IPS DF 4.7 (cell line): ENCODE measurements at regions not wholly inside any gene's neighbourhood (a gene's known extent, or its start where the extent isn't known, plus 50 kb on each side); places are given as distances from the start of the nearest gene placed in this dataset.
"Not testable (repeated sequence)": the region's sequence is repeated elsewhere in the genome, so short reads cannot be mapped to it uniquely, and the experiment has no call there.

Source experiments
- DNase-seq: peaks from one replicate; pipeline ENCODE4 v3.0.0-alpha.2; 2013; ENCODE audit warnings: low spot score; ENCODE audit errors: extremely low read depth

DNA sequence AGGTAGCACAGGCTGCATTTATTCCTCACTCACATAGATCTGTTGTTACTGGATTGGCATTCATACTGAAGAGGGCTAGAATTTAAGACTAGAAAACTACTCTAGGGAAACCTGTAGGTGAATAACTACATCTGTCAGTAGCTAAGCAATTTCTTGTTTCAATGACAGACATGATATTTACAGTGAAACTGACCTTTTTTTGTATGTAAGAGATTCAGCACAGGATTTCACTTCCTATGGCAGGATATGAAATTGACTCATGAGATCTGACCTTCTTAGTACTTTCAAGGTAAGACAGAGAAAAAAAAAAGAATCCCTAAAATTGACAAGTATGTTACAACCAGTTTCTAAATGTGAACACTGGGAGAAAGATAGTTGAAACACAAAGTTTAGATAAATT lies 189.8 kb upstream of the SLC16A7 start:
- DNase-seq, result no peak

DNA sequence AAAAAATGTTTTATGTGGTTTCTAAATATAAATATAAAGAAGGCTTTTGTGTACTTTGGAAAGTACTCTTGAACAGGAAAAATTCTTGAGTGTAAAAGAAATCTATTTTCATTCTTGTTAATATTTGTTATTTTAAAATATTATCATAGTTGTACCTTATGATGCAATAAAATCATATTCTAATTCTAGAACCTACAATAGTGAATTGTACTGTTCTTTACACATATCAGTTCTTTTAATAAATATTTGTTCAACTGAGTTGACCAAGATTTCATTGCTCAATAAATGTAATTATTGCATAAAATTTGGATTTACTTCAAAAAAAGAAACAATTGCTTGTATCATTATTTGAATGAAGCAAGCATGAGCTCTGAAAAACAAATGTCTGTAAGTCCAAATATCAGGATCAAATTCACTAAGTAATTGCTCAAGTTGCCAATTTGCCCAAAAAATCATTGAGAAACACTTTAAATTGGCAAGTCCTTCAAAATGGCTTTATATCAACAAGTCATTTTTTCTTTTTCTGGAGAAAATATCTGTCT lies 191.6 kb upstream of the SLC16A7 start:
- DNase-seq, result no peak

DNA sequence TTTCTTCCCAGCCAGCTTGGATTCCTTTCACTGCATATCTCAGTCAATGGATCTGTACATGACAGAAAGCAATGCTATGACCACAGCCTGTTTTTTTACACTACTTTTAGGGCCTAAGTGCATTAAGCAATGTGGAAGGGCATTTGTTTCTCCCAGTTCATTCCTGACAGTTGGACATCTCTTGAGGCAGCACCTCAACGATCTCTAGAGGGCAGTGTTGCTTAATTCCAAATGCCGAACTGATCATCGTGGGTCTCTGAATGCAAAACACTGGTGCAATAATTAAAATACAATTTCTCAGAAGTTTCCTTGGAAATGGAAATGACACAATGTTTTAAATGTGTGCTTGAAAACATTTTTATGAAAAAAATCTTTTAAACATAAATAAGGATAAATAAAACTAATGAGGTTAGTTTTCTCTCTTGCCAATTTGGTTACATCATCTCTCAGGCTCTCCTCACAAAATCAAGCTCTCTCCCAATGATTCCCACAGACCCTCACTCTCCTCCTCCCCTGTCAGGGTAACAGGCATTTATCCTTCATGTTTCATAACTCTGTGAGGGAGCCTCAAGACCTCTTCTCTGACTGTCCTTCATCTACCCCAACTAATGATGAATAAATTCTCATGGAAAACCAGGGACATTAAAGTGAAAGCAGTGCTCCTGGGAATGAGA lies 192.4 kb upstream of the SLC16A7 start:
- DNase-seq, result peak; percentile 64

DNA sequence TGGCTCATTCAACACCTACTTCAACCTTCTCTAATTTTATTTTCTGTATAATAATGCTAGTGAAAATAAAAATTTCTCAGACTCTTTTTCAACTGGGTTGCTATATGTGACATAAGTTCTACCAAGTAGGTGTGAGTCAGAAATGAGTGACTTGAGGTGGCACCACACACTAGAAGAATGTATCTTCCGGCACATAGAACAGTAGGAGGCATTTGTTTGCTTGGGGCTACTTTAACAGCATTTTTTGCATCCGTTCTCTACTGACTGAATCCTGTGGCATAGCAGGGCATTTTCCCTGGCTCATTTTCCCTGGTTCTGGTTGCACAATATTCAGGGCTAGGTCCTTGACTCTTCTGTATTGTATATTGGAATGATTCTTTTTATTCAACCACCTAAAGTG lies 194.0 kb upstream of the SLC16A7 start:
- no peak for DNase-seq

DNA sequence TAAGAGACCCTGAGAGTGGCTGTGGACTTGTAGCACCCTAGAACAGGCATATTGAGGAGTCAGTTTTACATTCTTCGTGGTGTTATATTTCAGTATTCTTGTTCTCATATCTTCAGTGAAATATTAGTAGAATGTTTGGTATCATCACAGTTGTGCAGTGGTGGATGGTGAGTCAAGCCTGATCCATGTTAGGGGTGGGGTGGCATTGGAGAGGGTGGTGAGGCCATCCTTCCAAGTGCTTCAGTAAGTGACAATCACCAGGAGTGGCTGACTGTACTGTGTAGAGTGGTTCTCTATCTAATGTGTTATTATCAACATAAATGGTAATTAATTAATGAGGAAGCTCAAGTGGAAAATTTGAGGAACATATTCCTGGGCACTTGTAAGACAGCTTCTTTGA lies 197.7 kb upstream of the SLC16A7 start:
- no peak for DNase-seq

DNA sequence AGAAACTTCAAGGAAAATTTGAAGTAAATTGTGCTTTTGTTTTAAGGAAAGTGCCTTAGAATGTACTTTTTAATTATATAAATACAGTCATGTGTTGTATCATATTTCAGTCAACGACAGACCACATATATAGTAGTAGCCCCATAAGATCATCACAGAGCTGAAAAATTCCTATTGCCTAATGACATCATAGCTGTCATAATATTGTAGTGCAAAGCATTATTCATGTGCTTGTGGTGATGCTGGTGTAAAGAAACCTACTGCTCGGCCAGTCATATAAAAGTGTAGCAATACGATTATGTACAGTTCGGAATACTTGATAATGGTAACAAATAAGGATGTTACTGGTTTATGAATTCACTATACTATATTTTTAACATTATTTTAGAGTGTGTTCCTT lies 198.9 kb upstream of the SLC16A7 start:
- no peak for DNase-seq

DNA sequence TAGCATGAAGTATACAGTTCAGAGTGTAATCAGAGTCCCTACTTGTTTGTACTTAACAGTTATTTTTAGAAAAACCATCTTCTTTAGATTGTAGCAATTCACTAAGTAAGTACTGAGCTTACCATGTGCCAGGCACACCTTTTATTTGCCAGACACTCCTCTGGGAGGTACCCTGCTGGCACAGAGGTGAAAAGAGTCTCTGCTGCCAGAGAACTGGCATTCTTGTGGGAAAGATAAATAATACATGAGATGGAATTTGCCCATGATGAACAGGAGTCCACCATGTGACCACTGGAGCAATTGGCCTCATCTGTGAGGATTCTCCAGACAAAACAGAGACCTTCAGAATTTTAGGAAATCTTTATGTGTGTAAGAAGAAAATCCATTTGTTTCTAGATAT lies 199.3 kb upstream of the SLC16A7 start:
- no peak for DNase-seq

DNA sequence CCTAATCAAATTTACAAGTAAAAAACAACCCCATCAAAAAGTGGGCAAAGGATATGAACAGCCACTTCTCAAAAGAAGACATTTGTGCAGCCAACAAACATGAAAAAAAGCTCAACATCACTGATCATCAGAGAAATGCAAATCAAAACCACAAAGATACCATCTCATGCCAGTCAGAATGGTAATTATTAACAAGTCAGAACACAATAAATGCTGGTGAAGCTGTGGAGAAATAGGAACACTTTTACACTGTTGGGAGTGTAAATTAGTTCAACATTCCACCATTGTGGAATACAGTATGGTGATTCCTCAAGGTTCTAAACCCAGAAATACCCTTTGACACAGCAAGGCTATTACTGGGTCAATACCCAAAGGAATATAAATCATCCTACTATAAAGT lies 200.5 kb upstream of the SLC16A7 start:
- DNase-seq, result not testable (repeated sequence)

DNA sequence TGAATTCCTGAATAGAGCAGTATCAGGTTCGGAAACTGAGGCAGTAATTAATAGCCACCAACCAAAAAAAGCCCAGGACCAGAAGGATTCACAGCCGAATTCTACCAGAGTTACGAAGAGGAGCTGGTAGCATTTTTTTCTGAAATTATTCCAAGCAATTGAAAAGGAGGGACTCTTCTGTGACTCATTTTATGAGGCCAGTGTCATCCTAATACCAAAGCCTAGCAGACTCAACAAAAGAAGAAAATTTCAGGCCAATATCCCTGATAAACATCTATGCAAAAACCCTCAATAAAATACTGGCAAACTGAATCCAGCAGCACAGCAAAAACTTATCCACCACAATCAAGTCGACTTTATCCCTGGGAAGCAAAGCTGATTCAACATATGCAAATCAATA lies 202.3 kb upstream of the SLC16A7 start:
- no peak for DNase-seq

DNA sequence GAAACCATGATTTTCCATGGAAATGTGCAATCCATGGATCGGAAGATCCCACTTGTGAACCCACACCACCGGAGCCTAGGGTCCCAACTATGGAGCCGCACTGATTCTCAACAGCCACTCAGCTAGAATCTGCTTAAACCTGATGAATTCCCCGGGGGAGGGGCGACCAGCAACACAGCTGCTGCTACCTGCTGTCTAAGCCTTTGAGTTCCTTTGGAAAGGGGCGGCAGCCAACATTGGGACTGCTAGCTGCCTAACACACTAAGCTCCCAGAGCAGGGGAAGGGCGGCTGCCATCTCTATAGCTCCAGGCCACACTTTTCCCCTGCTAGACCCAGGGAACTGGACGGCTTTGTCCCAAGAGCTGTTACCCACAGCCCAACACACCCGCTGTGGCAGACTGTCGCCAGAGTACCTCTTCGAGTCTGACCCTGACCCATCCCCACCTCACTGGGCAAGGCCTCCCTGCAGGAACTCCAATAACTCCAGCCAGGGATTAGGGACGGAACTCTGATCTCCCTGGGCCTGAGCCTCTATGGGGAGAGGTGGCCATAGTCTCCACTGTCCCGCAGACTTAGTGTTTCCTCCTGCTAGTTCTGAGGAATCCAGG lies 205.8 kb upstream of the SLC16A7 start:
- no peak for DNase-seq

DNA sequence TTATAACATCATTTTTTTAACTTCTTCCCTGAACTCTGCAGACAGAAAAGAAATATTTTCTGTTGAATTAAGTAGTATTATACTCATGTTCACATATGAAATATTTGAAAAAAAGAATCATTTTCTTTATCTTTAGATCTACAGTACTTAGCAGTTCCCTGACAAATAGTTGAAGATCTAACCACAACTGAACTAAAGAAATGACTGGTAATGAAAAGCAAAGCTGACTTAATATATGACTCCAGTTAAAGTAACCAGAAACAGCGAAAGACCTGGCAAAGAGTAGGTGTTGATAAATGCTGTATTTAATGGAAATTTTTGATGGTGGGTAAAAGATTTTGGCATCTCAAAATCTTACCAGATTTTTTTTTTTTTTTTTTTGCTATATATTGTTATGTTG lies 207.1 kb upstream of the SLC16A7 start:
- no peak for DNase-seq

DNA sequence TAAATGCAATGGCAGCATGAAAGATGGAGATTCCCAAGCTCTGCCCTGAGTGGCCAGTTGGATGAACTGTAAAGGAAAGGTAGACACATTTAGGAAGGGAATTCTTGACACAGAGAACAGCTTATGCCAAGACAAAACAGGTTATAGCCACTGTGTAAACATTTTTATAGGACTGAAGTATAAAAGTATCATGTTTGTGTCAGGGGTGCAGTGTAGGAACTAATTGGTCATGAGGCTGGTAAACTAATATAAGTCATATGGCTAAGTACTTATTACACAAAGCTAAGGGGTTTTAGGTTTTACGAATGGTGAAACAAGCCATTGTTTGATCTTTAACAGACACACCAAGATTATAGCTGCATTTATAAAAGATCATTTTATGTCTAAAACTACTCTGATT lies 207.7 kb upstream of the SLC16A7 start:
- DNase-seq, result no peak

DNA sequence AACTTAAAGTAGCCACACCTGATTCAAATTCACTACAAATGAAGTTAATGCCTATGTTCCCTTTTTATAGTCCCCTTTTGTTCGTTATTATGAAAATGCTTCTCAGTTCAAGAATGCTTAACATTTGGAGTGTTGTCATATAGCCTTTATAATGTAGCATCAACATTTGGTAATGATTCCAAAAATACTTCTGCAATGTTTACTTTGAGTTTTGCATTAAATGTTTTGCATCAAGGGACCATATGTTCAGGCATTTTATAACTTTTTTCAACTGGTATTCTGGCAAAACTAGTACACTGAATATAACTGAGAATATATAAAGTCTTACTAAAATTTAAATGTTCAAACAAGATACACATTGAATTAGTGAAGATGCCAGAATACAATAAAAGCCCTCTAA lies 209.6 kb upstream of the SLC16A7 start:
- no peak for DNase-seq

DNA sequence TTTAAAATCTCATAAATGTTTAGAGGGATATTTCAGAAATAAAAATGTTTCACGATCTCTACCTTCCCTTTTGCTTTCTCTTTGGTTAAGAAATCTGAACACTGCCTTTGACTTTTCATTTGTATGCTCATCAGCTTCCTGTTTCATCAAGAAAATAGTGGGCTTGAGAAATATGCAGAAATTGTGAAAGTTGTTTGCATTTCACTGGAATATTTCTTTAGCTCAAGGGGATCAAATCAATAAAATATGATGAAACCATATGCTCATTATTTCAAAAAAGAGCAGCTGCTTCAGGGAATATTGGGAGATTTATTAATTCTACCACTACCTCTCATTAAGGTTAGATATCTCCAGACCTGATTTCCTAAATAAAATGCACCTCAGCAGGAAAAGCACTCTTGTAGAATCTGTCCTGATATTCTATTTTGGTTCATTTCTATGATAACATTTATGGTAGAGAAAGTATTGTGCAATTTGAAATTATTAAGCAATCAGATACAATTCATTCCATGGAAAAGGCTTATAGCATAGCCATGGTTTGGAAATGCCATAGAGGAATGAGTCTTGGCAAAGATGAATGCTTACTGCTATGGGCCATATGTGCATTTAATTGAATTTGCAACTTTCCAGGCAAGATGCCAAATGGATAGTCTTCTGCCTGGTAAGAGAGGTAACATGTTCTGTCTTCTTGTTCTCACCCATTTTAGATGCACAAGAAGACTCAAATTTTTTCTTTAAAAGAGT lies 212.6 kb upstream of the SLC16A7 start:
- no peak for DNase-seq

DNA sequence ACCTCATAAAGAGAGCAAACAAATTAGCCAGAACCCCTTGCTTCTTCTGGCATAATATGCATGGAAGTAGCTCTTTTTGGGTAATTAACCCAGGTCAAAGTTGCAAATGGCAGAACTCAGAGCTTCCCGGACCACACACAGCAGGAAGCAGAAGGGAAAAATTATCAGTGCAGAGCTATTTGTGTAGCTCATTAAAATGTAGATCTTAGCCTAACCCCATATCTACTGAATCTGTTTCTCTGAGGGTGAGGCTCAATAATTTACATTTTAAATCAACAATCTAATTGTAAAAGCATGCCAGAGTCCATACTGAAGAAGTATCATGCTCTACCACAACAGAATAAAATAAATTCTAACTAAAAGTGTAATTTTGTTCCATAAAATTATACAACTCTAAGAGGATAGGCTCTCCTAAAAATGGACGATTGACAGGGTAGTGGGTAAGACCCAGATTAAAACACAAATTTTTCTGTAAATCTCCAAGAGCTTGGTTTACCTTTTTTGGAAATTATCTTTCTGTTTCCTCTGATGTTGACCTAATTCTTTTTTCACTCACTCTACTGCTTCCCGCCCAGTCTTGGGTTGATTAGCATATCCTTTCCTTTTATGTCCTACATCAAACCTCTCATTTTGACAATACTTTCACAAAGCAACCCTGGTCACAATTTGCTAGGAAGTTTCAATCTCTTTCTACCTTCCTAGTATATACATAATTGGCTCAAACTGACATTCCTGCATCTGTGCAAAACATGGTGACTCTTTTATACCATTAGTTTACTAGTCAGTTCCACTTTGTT lies 213.3 kb upstream of the SLC16A7 start:
- no peak for DNase-seq

DNA sequence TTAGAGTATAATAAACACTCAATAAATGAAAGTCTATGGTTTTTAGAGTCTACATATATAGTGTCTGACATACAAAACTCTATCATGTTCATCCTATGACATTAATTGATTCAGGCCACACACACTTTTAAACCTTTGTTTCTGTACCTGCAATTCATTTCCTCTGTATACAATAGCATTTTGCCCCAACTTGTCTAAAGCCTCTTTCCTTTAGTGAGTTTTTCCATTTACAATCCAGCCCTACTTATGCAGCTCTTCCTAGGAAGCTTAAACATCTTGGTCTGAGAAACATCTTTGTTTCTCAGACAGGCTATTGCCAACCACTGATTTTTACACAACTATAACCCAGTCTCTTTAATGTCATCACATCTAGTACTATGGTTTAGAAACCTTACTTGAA lies 214.7 kb upstream of the SLC16A7 start:
- DNase-seq, result no peak

DNA sequence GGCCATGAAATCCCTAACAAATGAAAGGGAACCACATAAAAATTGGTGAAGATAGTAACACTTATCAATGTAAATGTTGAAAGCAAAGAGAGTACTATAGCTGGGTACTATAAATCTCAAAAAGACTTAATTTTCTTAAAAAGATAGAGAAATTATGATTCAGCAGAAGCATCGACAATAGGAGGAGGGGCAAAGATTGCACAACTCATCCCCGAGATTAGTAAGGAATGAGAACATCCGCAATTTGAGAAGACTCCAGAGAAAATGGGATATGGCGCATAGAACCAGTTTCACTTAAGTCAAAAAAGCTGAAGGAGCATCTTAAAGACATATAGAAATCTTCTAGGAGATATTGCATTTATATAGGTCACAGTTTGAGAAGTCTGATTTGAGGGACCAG lies 220.2 kb upstream of the SLC16A7 start:
- DNase-seq, result no peak

DNA sequence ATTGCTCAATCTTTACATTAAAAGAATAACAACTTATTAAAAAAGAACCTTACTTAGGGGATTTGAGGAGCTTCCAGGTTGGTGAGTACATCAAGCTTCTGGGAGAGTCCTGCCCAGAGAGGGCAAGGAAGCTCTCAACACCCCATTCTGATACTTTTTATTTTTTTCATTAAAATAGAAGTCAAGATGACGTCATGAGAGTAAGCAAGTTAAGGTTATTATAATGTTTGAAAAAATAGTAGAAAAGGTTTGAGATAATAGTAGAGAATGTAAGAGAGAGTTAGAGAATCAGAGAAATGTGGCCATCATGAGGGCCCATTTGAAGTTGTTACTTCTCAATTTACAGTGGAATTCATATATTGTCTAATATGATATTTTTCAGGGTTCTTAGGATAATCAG lies 221.0 kb upstream of the SLC16A7 start:
- no peak for DNase-seq

DNA sequence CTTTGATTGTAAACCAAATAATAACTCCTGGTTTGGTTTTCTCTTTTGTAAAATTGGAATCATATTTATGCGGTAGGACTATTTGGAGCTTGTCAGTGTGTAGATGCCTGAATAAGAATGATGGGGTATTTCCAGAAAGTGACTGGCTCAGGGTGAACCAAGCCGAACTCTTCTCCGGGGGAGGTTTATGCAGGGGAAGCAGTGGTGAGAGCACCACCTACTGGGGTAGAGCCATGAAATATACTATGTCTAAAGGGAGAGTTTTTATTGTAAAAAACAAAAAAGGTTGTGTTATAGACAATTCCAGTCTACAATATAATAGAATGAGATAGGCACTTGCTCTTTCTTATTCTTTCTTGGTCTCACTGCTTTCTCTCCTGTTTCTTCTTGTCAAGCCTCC lies 222.9 kb upstream of the SLC16A7 start:
- peak; percentile 44 for DNase-seq

DNA sequence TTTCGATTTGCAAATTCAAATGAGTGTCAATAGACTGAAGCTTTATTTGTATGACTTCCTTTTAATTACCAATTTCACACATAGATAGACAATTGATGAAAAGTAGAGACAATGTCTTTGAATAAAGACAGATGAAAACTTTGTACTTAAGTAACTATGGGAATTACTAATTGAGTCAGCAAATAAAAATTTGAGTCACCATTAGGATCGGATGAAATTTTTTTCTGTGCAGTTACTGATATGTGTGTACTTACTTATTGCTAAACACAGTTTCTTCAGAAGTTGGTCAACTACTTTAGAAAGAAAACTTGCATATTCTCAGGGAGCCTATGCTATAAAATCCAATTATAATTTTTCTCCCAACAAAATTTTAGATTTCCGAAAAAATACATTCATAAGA lies 224.9 kb upstream of the SLC16A7 start:
- DNase-seq, result no peak

DNA sequence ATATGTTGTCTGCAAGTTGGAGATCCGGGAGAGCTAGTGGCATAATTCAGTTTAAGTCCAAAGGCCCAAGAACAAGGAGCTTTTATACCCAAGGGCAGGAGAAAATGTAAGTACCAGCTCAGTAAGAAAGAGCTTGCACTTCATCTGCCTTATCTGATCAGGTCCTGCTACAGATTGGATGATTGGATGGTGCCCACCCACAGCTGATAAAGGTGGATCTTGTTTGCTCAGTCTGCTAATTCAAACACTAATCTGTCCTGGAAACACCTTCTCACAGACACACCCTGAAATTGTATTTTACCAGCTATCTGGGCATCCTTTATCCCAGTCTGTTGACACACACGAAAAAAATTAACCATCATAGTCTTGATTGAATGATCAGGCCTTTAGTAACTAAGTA lies 230.7 kb upstream of the SLC16A7 start:
- DNase-seq, result no peak

DNA sequence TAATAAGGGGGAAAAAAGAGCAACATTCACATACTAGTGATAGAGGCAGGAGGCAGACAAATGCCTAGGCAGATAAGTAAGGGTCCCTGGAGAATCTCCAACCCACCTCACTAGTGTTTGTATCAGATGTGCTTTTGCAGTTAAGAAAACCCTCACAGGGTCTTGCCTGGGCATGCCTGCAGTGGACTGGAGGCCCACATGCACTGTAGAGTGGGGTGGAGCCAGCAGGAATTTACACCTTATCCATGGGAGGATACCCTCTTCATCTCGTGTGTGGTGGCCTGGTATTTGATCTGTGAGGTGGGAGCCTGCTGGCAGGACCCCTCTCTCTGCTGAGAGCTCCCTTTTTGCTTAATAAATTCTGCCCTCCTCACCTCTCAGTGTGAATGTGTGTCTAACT lies 238.0 kb upstream of the SLC16A7 start:
- DNase-seq, result no peak
